Loucy (cell line): ENCODE measurements at regions not wholly inside any gene's neighbourhood (a gene's known extent, or its start where the extent isn't known, plus 50 kb on each side); places are given as distances from the start of the nearest gene placed in this dataset.

Source experiments
- EZH2phosphoT487 ChIP-seq: fragments of 200-600 bp; IDR thresholded peaks from 2 replicates; pipeline ENCODE4 v1.6.1; 2018; ENCODE audit warnings: antibody characterized with exemption, mild to moderate bottlenecking, moderate library complexity, borderline replicate concordance
- TF ChIP-seq, protein P1 (sequence below): fragments of 200-600 bp; sonication (generic); conservative IDR thresholded peaks from 2 replicates; pipeline ENCODE4 v1.5.1; 2014; ENCODE audit warnings: mild to moderate bottlenecking, antibody characterized with exemption, low read length

DNA sequence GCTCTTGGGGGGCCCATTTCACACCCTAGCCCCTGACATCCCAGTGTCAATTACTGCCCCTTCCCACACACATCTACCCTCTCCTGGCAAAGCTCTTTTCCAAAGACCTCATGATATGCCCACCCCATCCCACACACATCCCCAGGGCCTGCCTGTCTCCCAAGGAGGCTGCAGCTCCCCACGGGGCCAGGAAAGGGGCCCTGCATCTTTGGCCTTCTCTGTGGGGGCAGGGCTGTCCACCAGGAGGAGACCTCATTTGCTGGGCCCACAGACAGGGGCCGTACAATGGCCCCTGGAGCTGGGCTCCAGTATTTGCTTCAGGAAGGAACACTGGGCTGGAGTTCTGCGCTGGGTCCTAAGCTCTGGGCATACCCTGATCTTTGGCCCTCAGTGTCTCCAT, 65.6 kb upstream of the RUNX3 start:
- TF ChIP-seq, protein P1, sequence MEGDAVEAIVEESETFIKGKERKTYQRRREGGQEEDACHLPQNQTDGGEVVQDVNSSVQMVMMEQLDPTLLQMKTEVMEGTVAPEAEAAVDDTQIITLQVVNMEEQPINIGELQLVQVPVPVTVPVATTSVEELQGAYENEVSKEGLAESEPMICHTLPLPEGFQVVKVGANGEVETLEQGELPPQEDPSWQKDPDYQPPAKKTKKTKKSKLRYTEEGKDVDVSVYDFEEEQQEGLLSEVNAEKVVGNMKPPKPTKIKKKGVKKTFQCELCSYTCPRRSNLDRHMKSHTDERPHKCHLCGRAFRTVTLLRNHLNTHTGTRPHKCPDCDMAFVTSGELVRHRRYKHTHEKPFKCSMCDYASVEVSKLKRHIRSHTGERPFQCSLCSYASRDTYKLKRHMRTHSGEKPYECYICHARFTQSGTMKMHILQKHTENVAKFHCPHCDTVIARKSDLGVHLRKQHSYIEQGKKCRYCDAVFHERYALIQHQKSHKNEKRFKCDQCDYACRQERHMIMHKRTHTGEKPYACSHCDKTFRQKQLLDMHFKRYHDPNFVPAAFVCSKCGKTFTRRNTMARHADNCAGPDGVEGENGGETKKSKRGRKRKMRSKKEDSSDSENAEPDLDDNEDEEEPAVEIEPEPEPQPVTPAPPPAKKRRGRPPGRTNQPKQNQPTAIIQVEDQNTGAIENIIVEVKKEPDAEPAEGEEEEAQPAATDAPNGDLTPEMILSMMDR: no peak
- TF ChIP-seq EZH2phosphoT487: no peak
